Stomach (tissue), 8 donors: ENCODE measurements at regions not wholly inside any gene's neighbourhood (a gene's known extent, or its start where the extent isn't known, plus 50 kb on each side); places are given as distances from the start of the nearest gene placed in this dataset.
"Not testable (repeated sequence)": the region's sequence is repeated elsewhere in the genome, so short reads cannot be mapped to it uniquely, and the experiment has no call there.

Experiments
- DNase-seq, 2 donors: peaks; one replicate each; pipeline versions ENCODE4 v3.0.0 to v3.0.0-alpha.2; 2013 to 2019
- H3K27ac ChIP-seq, 5 donors: fragments of 200-600 bp in 4 of 5; sonication (generic) in 4 of 5; one replicate each; pipeline ENCODE4 v1.5.1; 2013 to 2019; ENCODE audit warnings: mild to moderate bottlenecking in 1 of 5, moderate library complexity in 1 of 5
- H3K27me3 ChIP-seq, 3 donors: fragments of 200-600 bp; sonication (generic); one replicate each; pipeline ENCODE4 v1.5.1; 2017 to 2019; ENCODE audit warnings: mixed run types in 1 of 3
- H3K36me3 ChIP-seq, 4 donors: fragments of 200-600 bp; sonication (generic); 1 replicate in 3 of 4; 2 replicates in 1 of 4; pipeline ENCODE4 v1.5.1; 2016 to 2019
- H3K4me1 ChIP-seq, 4 donors: fragments of 200-600 bp; sonication (generic); one replicate each; pipeline ENCODE4 v1.5.1; 2016 to 2019
- H3K4me3 ChIP-seq, 4 donors: fragments of 200-600 bp; sonication (generic) in 3 of 4; one replicate each; pipeline ENCODE4 v1.5.1; 2016 to 2019; ENCODE audit warnings: mild to moderate bottlenecking in 1 of 4
- H3K9me3 ChIP-seq, 4 donors: fragments of 200-600 bp; sonication (generic); one replicate each; pipeline ENCODE4 v1.5.1; 2016 to 2019
- EP300 ChIP-seq: sonication (generic); formaldehyde crosslinking; IDR thresholded peaks from one replicate; pipeline ENCODE4 v1.6.1; 2017; ENCODE audit warnings: antibody characterized with exemption
- POLR2A ChIP-seq, 4 donors: fragments of 450-650 bp; IDR thresholded peaks; one replicate each; pipeline ENCODE4 v1.6.1; 2016; ENCODE audit warnings: antibody characterized with exemption in 4 of 4, control low read depth in 2 of 4, mild to moderate bottlenecking in 1 of 4, moderate library complexity in 1 of 4
- POLR2AphosphoS5 ChIP-seq, 3 donors: sonication (generic); formaldehyde crosslinking; IDR thresholded peaks; one replicate each; pipeline ENCODE4 v1.6.1; 2016; ENCODE audit warnings: antibody characterized with exemption in 3 of 3
- whole genome bisulfite sequencing, 5 donors: extraction: QIAGEN DNeasy Blood & Tissue Kit in 3 of 5; methylation state at CpG; one replicate each; pipeline versions ENCODE4 v1.1.5 to v1.1.7; 2013 to 2018; 5-methylcytosine and 5-hydroxymethylcytosine counted together
- intact Hi-C: fragments of 100-400 bp; cut with DNase I; formaldehyde crosslinking; loops from one replicate; pipeline ENCODE4 v1.15.1; 2023; ENCODE audit warnings: low total_unique reads
- TF ChIP-seq, protein P1 (sequence below), 7 experiments: fragments of 450-650 bp in 4 of 7; fragments of 200-600 bp in 3 of 7; sonication (generic) in 3 of 7; IDR thresholded peaks; one replicate each; pipeline ENCODE4 v1.5.1; 2016 to 2019; ENCODE audit warnings: antibody characterized with exemption in 7 of 7, control low read depth in 2 of 7, mild to moderate bottlenecking in 1 of 7
- donor health status: healthy with polysubstance abuse.
- donor health status: Bipolar disorder and iron deficiency.
- donor health status: healthy.

- H3K36me3 ChIP-seq, H3K4me1 ChIP-seq, DNase-seq, H3K4me3 ChIP-seq, H3K27ac ChIP-seq, H3K9me3 ChIP-seq, H3K27me3 ChIP-seq, intact Hi-C loops: not testable (repeated sequence)
- 27 to 76% (median 50%) methylated on average over 2 to 3 of the region's 3 CpGs for WGBS, 5 donors
Measured at GRCh38 chr4:69344786-69345185, 64.5 kb downstream of the UGT2B28 start.

- H3K9me3 ChIP-seq, H3K27ac ChIP-seq, H3K4me1 ChIP-seq, H3K4me3 ChIP-seq, H3K36me3 ChIP-seq, H3K27me3 ChIP-seq, DNase-seq, intact Hi-C loops: not testable (repeated sequence)
- WGBS, 5 donors, result 61 to 91% (median 73%) methylated on average over 7 to 10 of the region's 10 CpGs
Measured at GRCh38 chr4:69348746-69349145, 68.5 kb downstream of the UGT2B28 start.

DNA sequence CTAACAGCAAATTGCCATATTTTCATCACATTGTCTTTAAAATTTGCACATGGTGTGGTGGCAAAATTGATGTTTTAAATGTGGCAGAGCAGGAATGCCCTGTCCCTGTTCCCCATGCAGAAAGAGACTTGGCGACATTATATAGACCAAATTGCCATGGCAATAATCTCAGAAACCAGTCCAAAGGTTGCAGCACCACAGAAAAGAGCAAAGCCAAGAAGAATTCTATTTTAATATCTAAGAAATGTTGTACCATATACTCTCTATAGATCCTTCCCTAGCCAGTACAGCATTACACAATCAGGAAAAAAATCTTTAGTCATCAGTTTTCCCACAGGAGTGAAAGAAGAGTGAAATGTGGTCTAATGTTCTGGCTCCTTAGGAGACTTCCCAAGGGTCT is 80.0 kb downstream of the UGT2B28 start:
- no peaks in the 10 kb centered on the region for H3K4me1 ChIP-seq
- H3K4me3 ChIP-seq, result no peak overlapping the region
- H3K27ac ChIP-seq, result peak overlapping the region in 1 of 5 donors; percentile 46
- no peaks in the 10 kb centered on the region for H3K9me3 ChIP-seq
- no peaks in the 10 kb centered on the region for H3K36me3 ChIP-seq
- TF ChIP-seq, protein P1, sequence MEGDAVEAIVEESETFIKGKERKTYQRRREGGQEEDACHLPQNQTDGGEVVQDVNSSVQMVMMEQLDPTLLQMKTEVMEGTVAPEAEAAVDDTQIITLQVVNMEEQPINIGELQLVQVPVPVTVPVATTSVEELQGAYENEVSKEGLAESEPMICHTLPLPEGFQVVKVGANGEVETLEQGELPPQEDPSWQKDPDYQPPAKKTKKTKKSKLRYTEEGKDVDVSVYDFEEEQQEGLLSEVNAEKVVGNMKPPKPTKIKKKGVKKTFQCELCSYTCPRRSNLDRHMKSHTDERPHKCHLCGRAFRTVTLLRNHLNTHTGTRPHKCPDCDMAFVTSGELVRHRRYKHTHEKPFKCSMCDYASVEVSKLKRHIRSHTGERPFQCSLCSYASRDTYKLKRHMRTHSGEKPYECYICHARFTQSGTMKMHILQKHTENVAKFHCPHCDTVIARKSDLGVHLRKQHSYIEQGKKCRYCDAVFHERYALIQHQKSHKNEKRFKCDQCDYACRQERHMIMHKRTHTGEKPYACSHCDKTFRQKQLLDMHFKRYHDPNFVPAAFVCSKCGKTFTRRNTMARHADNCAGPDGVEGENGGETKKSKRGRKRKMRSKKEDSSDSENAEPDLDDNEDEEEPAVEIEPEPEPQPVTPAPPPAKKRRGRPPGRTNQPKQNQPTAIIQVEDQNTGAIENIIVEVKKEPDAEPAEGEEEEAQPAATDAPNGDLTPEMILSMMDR (IDR thresholded peaks at IDR 0.05), result no peak
- no peak for TF ChIP-seq POLR2AphosphoS5 (IDR thresholded peaks at IDR 0.05)
- no peak for TF ChIP-seq EP300
- TF ChIP-seq POLR2A (IDR thresholded peaks at IDR 0.05), result no peak
- intact Hi-C loops, result no loop called here
- H3K27me3 ChIP-seq, result no peaks in the 10 kb centered on the region
- peak in 1 of 2 donors; percentile 71 for DNase-seq
- 29 to 65% (median 48%) methylated on average over 1 of the region's 1 CpG for WGBS, 5 donors

- DNase-seq, H3K4me3 ChIP-seq, H3K27me3 ChIP-seq, H3K4me1 ChIP-seq, intact Hi-C loops, H3K36me3 ChIP-seq, H3K9me3 ChIP-seq: not testable (repeated sequence)
- peak overlapping the region in 1 of 5 donors; percentile 46 for H3K27ac ChIP-seq
Measured at GRCh38 chr4:69360768-69361167, 80.5 kb downstream of the UGT2B28 start.

- no peak for TF ChIP-seq EP300
- intact Hi-C loops, result no loop called here
- Histone ChIP-seq H3K27ac (no peak overlapping the region), H3K4me3 (no peak overlapping the region), H3K9me3 (no peaks in the 10 kb centered on the region), H3K27me3 (no peaks in the 10 kb centered on the region), H3K4me1 (no peaks in the 10 kb centered on the region), H3K36me3 (no peaks in the 10 kb centered on the region)
- 63 to 89% (median 78%) methylated on average over 3 of the region's 3 CpGs for WGBS, 5 donors
- no peak for DNase-seq
Measured at GRCh38 chr4:69362351-69362750, 82.1 kb downstream of the UGT2B28 start.

- H3K27ac ChIP-seq, intact Hi-C loops, H3K9me3 ChIP-seq, H3K36me3 ChIP-seq, H3K4me1 ChIP-seq, H3K4me3 ChIP-seq, DNase-seq, H3K27me3 ChIP-seq: not testable (repeated sequence)
- WGBS, 5 donors, result 70 to 78% (median 74%) methylated on average over 2 of the region's 2 CpGs
Measured at GRCh38 chr4:69367664-69368063, 87.4 kb downstream of the UGT2B28 start.

DNA sequence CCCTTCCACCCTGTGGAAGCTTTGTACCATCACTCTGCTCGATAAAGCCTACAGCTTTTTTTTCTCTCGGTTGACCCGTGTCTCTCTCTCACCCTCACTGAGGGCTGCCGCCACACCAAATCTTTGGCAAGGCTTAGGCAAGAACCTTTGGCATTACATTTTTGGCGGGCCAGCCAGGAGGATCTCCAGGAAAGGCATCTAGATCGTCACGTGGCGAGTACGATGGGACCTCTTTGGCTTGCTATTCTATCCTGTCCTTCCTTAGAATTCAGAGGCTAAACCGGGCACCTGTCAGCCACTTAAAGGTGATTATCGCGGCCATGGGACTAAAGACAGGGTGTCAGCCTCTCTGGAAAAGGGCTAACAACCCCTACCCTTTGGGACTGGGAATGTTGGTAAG is 96.2 kb downstream of the UGT2B28 start:
- WGBS, 5 donors, result 90 to 97% (median 91%) methylated on average over 12 of the region's 12 CpGs
- Histone ChIP-seq H3K36me3 (no peaks in the 10 kb centered on the region), H3K4me3 (no peak overlapping the region), H3K4me1 (no peaks in the 10 kb centered on the region), H3K9me3 (no peaks in the 10 kb centered on the region), H3K27me3 (no peaks in the 10 kb centered on the region), H3K27ac (no peak overlapping the region)
- DNase-seq, result no peak
- intact Hi-C loops, result no loop called here
- TF ChIP-seq POLR2AphosphoS5 (IDR thresholded peaks at IDR 0.05) (no peak), POLR2A (IDR thresholded peaks at IDR 0.05) (no peak), EP300 (no peak)
- TF ChIP-seq, protein P1 (IDR thresholded peaks at IDR 0.05), result no peak
